HepG2 (cell line): ENCODE measurements at regions not wholly inside any gene's neighbourhood (a gene's known extent, or its start where the extent isn't known, plus 50 kb on each side); places are given as distances from the start of the nearest gene placed in this dataset.

ENCODE experiments used
- ATAC-seq: fragments of 200-7000 bp; cut with Tn5 transposase; 3 replicates; pipeline ENCODE4 v1.9.1; 2020; ENCODE audit warnings: mild to moderate bottlenecking, moderate library complexity
- BruUV-seq: library from RNA; stranded (reverse); fragments of 400-500 nt; replicated peaks from 2 replicates; lab custom pipeline; 2021; lab: Mats Ljungman, UMichigan
- CTCF ChIA-PET: fragments of 300-600 bp; formaldehyde crosslinking; extraction: SDS; loops from one replicate; lab custom pipeline; 2021; ENCODE audit warnings: low total read pairs, inconsistent platforms, low intra/inter-chr PET ratio; lab: Yijun Ruan, JAX
- POLR2A ChIA-PET: fragments of 350-600 bp; sonication (Branson Sonifier 250); formaldehyde crosslinking; loops from one replicate; lab custom pipeline; 2020; ENCODE audit warnings: antibody characterized with exemption, inconsistent platforms; lab: Yijun Ruan, JAX
- DNase-seq: peaks from one replicate; pipeline ENCODE4 v3.0.0-alpha.2; 2015; ENCODE audit warnings: low spot score
- FAIRE-seq: peaks from 3 replicates; lab custom pipeline; 2011; peaks lifted over from hg19 to GRCh38; lab: Jason Lieb, UNC
- H2AFZ ChIP-seq: one replicate; pipeline ENCODE4 v1.6.1; 2011; ENCODE audit warnings: low read length, inconsistent platforms
- H3K27ac ChIP-seq: fragments of 300-600 bp; 3 replicates; pipeline ENCODE4 v1.8.0; 2011; ENCODE audit warnings: mixed run types, mild to moderate bottlenecking, mixed read lengths, low read length, inconsistent platforms; ENCODE audit not compliant: insufficient read depth; ENCODE audit errors: extremely low read length
- H3K27me3 ChIP-seq, 2 experiments: fragments of 200-600 bp in 1 of 2; 2 replicates in 1 of 2; 3 replicates in 1 of 2; pipeline versions ENCODE4 v1.6.0 to v1.8.0; 2011; ENCODE audit warnings: low read length in 2 of 2, mild to moderate bottlenecking in 2 of 2, moderate library complexity in 2 of 2, inconsistent platforms in 1 of 2; ENCODE audit not compliant: insufficient read depth in 2 of 2, control insufficient read depth in 1 of 2
- H3K36me3 ChIP-seq, 2 experiments: fragments of 200-600 bp in 1 of 2; replicated peaks in 1 of 2; 2 replicates in 1 of 2; 3 replicates in 1 of 2; pipeline versions ENCODE4 v1.5.1 to v1.8.0; 2011; ENCODE audit warnings: low read length in 2 of 2, inconsistent platforms in 1 of 2; ENCODE audit not compliant: insufficient read depth in 2 of 2, control insufficient read depth in 1 of 2
- H3K4me1 ChIP-seq: 2 replicates; pipeline ENCODE4 v1.5.1; 2012; ENCODE audit warnings: low read length, inconsistent platforms; ENCODE audit not compliant: insufficient read depth
- H3K4me2 ChIP-seq: 2 replicates; pipeline ENCODE4 v1.6.0; 2011; ENCODE audit warnings: low read depth, low read length, inconsistent platforms
- H3K4me3 ChIP-seq, 3 experiments: fragments of 200-600 bp in 1 of 3; sonication (generic), shearing (Covaris generic) in 1 of 3; replicated peaks in 1 of 3; 2 replicates each; pipeline ENCODE4 v1.5.1; 2011 to 2016; ENCODE audit warnings: low read length in 3 of 3, inconsistent platforms in 2 of 3, low read depth in 2 of 3, mild to moderate bottlenecking in 2 of 3, control low read depth in 1 of 3, mixed read lengths in 1 of 3; ENCODE audit not compliant: insufficient read depth in 1 of 3
- H3K79me2 ChIP-seq: one replicate; pipeline ENCODE4 v1.6.1; 2011; ENCODE audit warnings: low read length, inconsistent platforms; ENCODE audit not compliant: insufficient read depth
- H3K9ac ChIP-seq: 2 replicates; pipeline ENCODE4 v1.6.0; 2011; ENCODE audit warnings: mild to moderate bottlenecking, low read depth, low read length, inconsistent platforms; ENCODE audit not compliant: insufficient read depth
- H3K9me3 ChIP-seq: 2 replicates; pipeline ENCODE4 v1.5.1; 2012; ENCODE audit warnings: mild to moderate bottlenecking, low read length
- H4K20me1 ChIP-seq: 2 replicates; pipeline ENCODE4 v1.6.0; 2011; ENCODE audit warnings: inconsistent platforms, mild to moderate bottlenecking, low read length, moderate library complexity; ENCODE audit not compliant: insufficient read depth
- CREM ChIP-seq, 2 experiments: sonication (generic) in 1 of 2; formaldehyde crosslinking in 1 of 2; IDR thresholded peaks; 2 replicates each; pipeline versions ENCODE4 v1.4.0 to v1.6.1; 2016 to 2020; ENCODE audit warnings: antibody characterized with exemption in 1 of 2, mild to moderate bottlenecking in 1 of 2, missing genetic modification reagents in 1 of 2
- HNRNPH1 ChIP-seq: fragments of 200-400 bp; formaldehyde crosslinking; optimal IDR thresholded peaks from 2 replicates; pipeline ENCODE3; 2017; ENCODE audit warnings: mild to moderate bottlenecking, low read depth, low read length
- MAFF ChIP-seq: IDR thresholded peaks from 2 replicates; pipeline ENCODE4 v1.6.1; 2011; ENCODE audit warnings: low read depth, low read length, improper control_type of control experiment
- MAFK ChIP-seq, 2 experiments: IDR thresholded peaks in 1 of 2; conservative IDR thresholded peaks in 1 of 2; 2 replicates each; pipeline ENCODE4 v1.6.1; 2011; ENCODE audit warnings: improper control_type of control experiment in 2 of 2, low read length in 2 of 2
- RARA ChIP-seq: IDR thresholded peaks from 2 replicates; pipeline ENCODE4 v1.6.1; 2016; ENCODE audit warnings: missing genetic modification reagents, missing compliant biosample characterization
- SOX6 ChIP-seq, 2 experiments: fragments of 450-650 bp in 1 of 2; sonication (generic) in 1 of 2; formaldehyde crosslinking in 1 of 2; IDR thresholded peaks; 2 replicates each; pipeline versions ENCODE4 v1.4.0 to v1.6.1; 2017 to 2020; ENCODE audit warnings: antibody characterized with exemption in 1 of 2, mild to moderate bottlenecking in 1 of 2, missing genetic modification reagents in 1 of 2
- ZNF629 ChIP-seq: sonication (generic); formaldehyde crosslinking; conservative IDR thresholded peaks from 2 replicates; pipeline ENCODE4 v1.5.0; 2020; ENCODE audit warnings: missing genetic modification reagents
- ZNF720 ChIP-seq: sonication (generic); formaldehyde crosslinking; IDR thresholded peaks from 2 replicates; pipeline ENCODE4 v1.4.0; 2020; ENCODE audit warnings: missing genetic modification reagents
- whole genome bisulfite sequencing: methylation state at CpG from one replicate; pipeline ENCODE4 v1.1.6; 2017; ENCODE audit warnings: low lambda C conversion rate; 5-methylcytosine and 5-hydroxymethylcytosine counted together
- in situ Hi-C: cut with HindIII; loops from 2 replicates; pipeline ENCODE4 v1.10.0; 2017; ENCODE audit warnings: low pct_unique_long_range_greater_than_20kb; ENCODE audit not compliant: extremely low pct_ligation_motif_present
- intact Hi-C: fragments of 100-400 bp; cut with micrococcal nuclease; formaldehyde crosslinking; loops from one replicate; pipeline ENCODE4 v1.10.0; 2022; ENCODE audit not compliant: unreplicated experiment

DNA sequence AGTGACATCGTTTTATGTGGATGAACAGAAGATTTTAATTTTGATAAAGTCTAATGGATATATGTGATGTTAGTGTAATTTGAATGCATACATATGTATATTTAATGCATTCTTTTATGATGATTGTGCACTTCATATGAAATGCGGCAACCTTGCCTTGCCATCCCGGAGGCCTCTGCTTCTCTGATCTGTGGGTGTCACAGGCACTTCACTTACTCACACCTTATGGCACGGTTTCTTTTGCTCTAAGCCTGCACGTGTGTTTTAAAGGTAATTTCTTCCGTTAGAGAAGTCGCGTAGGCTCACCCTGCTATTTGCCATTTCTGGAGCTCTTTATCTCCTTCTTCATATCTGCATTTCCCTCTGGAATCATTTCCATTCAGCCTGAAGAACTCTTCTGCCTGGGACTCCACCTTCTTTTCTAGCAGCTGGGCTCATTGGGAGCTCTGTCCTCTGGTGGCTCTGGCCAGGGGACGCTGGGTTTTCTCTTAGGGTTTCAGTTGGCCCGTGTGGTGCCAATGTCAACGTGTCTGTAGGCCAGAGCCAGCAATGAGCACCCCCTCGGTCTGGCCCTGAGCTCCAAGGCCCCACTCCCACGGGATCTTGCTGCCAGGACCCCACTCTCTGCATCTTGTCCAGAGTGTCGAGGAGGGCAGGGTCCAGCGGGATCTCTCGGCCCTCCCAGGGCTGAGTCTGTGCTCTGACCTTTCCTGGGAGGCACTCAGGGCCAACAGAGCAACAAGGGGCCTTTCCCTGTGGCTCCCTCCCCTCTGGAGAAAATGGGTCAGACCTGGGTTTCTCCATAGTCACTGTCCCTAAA, 97.3 kb downstream of the RTP5 start:
- H3K27ac ChIP-seq, result no peak overlapping the region
- H3K79me2 ChIP-seq, result no peaks in the 10 kb centered on the region
- FAIRE-seq (no peak), DNase-seq (no peak), ATAC-seq (no peak)
- TF ChIP-seq CREM (IDR thresholded peaks at IDR 0.05) (no peak), CREM (CRISPR knock-in tag; IDR thresholded peaks at IDR 0.05) (no peak), SOX6 (IDR thresholded peaks at IDR 0.05) (no peak), SOX6 (CRISPR knock-in tag; IDR thresholded peaks at IDR 0.05) (no peak), HNRNPH1 (no peak), RARA (CRISPR knock-in tag) (no peak), MAFK (conservative IDR thresholded peaks at IDR 0.05 in 1 of 2, IDR thresholded peaks at IDR 0.05 in 1 of 2; ENCODE audit: low read length in 2 of 2) (peak; percentile 22 to 40; a peak in 1 of 4 replicates), MAFF (no peak), ZNF629 (CRISPR knock-in tag) (no peak), ZNF720 (no peak)
- 40% methylated on average over 16 of the region's 16 CpGs for WGBS
- H3K9ac ChIP-seq, result no peak overlapping the region
- POLR2A ChIA-PET, result no interaction called here
- peaks cover 5 to 22% of the 10 kb centered on the region in 2 experiments; a peak in 4 of 5 replicates for H3K27me3 ChIP-seq
- BruUV-seq, result no TSS peak
- intact Hi-C loops, result no loop called here
- peak overlapping the region; percentile 98; the same call in 1 of the 2 replicates for H3K4me2 ChIP-seq
- peaks cover 14% of the 10 kb centered on the region for H3K4me1 ChIP-seq
- H3K4me3 ChIP-seq, result no peak overlapping the region
- CTCF ChIA-PET, result no interaction called here
- H3K9me3 ChIP-seq, result no peaks in the 10 kb centered on the region
- no peaks in the 10 kb centered on the region for H3K36me3 ChIP-seq
- in situ Hi-C loops, result no loop called here
- H2AFZ ChIP-seq, result no peak overlapping the region
- no peaks in the 10 kb centered on the region for H4K20me1 ChIP-seq
